Heart right ventricle (tissue), 16 donors: ENCODE measurements at regions not wholly inside any gene's neighbourhood (a gene's known extent, or its start where the extent isn't known, plus 50 kb on each side); places are given as distances from the start of the nearest gene placed in this dataset.

Experiments used
- ATAC-seq, 8 donors: fragments of 200-7000 bp; cut with Tn5 transposase; one replicate each; pipeline ENCODE4 v1.9.1; 2020; ENCODE audit warnings: mild to moderate bottlenecking in 8 of 8, moderate library complexity in 8 of 8, moderate number of reproducible peaks in 1 of 8
- DNase-seq, 2 donors: peaks; one replicate each; pipeline ENCODE4 v3.0.0-alpha.2; 2020
- H3K27ac ChIP-seq, 10 donors: fragments of 200-600 bp; sonication (generic) in 2 of 10; one replicate each; pipeline versions ENCODE4 v1.5.0 to v1.8.0; 2020 to 2022; ENCODE audit warnings: mild to moderate bottlenecking in 3 of 10
- H3K27me3 ChIP-seq, 7 donors: fragments of 200-600 bp; one replicate each; pipeline ENCODE4 v1.8.0; 2021 to 2022; ENCODE audit warnings: mild to moderate bottlenecking in 2 of 7
- H3K36me3 ChIP-seq, 9 donors: fragments of 200-600 bp; sonication (generic) in 1 of 9; one replicate each; pipeline versions ENCODE4 v1.5.0 to v1.8.0; 2020 to 2022; ENCODE audit warnings: mild to moderate bottlenecking in 2 of 9
- H3K4me1 ChIP-seq, 9 donors: fragments of 200-600 bp; sonication (generic) in 1 of 9; one replicate each; pipeline versions ENCODE4 v1.5.0 to v1.8.0; 2020 to 2022; ENCODE audit warnings: mild to moderate bottlenecking in 4 of 9
- H3K4me3 ChIP-seq, 10 donors: fragments of 200-600 bp; sonication (generic) in 2 of 10; one replicate each; pipeline versions ENCODE4 v1.5.0 to v1.8.0; 2020 to 2022; ENCODE audit warnings: mild to moderate bottlenecking in 7 of 10, moderate library complexity in 2 of 10
- H3K9me3 ChIP-seq, 11 donors: fragments of 200-600 bp in 10 of 11; sonication (generic) in 2 of 11; one replicate each; pipeline versions ENCODE4 v1.5.0 to v1.8.0; 2013 to 2022; ENCODE audit warnings: mild to moderate bottlenecking in 2 of 11, control low read depth in 1 of 11, moderate library complexity in 1 of 11
- CTCF ChIP-seq, 9 donors: fragments of 200-600 bp; sonication (generic) in 2 of 9; IDR thresholded peaks; one replicate each; pipeline versions ENCODE4 v1.5.0 to v1.8.0; 2021 to 2022; ENCODE audit warnings: antibody characterized with exemption in 9 of 9, mild to moderate bottlenecking in 5 of 9, moderate library complexity in 1 of 9
- WGBS, 2 donors: extraction: QIAGEN DNeasy Blood & Tissue Kit; methylation state at CpG; one replicate each; pipeline ENCODE4 v1.1.7; 2013; ENCODE audit warnings: inconsistent platforms in 1 of 2; 5-methylcytosine and 5-hydroxymethylcytosine counted together
- intact Hi-C, 10 donors: fragments of 100-400 bp; cut with DNase I; formaldehyde crosslinking; loops; one replicate each; pipeline versions ENCODE4 v1.11.1 to v1.14.2; 2022
- donor health status: Arrhythmogenic right ventricular cardiomyopathy.
- donor health status: ischemic (EF 13 %, LVEDD 7.1; RV severe dilation, severe dysfunction).
- donor health status: healthy with polysubstance abuse.
- donor health status: DM: no; HTN: yes; CAD: no.
- donor health status: DM: no; HTN: no; CAD: no.
- donor health status: ischemic (EF 25% LVEDD 6.9; RV normal size, moderate dysfunction).
- donor health status: ischemic (EF 25% LVEDD 5.7; RV mildly dilated, moderate dysfunction).
- donor health status: healthy.
- donor health status: DM: yes; HTN: yes; CAD: no.
- donor health status: Ischemic cardiomyopathy.
- donor health status: ischemic (EF 35%, LVEDD 5.7; RV mildly dilated, moderate dysfunction).
- donor health status: nonischemic (EF 11% LVEDD 7.7; RV severe dilation, severe dysfunction).
- donor health status: DM: yes; HTN: yes; CAD: no.
- donor health status: PGD.
- donor health status: ischemic (EF 29% LVEDD 5.4; RV normal size, mild dysfunction).
- donor health status: nonischemic (EF 23%, LVEDD 6.1; RV moderate dilation, normal function).

GRCh38 chr6:3601570-3601969, 144.7 kb upstream of the SLC22A23 start:
- WGBS, 2 donors, result 94 to 99% methylated on average over 3 of the region's 3 CpGs
- H3K27me3 ChIP-seq, result peaks cover 0 to 4% (median 0%) of the 10 kb centered on the region in 7 donors
- no peaks in the 10 kb centered on the region for H3K36me3 ChIP-seq
- intact Hi-C loops, result no loop called here
- no peak for DNase-seq
- H3K27ac ChIP-seq, result no peak overlapping the region
- no peak overlapping the region for H3K4me3 ChIP-seq
- no peak for ATAC-seq
- no peak for TF ChIP-seq CTCF (IDR thresholded peaks at IDR 0.05)
- peaks cover 0 to 37% (median 12%) of the 10 kb centered on the region in 11 donors for H3K9me3 ChIP-seq
- no peaks in the 10 kb centered on the region for H3K4me1 ChIP-seq

- no peak overlapping the region for H3K4me3 ChIP-seq
- intact Hi-C loops, result no loop called here
- WGBS, 2 donors, result 88 to 93% methylated on average over 4 of the region's 4 CpGs
Measured at GRCh38 chr6:3597500-3598064, 140.7 kb upstream of the SLC22A23 start.

GRCh38 chr6:3596766-3597165, 139.9 kb upstream of the SLC22A23 start:
- Histone ChIP-seq H3K36me3 (no peaks in the 10 kb centered on the region), H3K9me3 (peaks cover 0 to 25% (median 9%) of the 10 kb centered on the region in 11 donors), H3K27ac (no peak overlapping the region), H3K4me3 (no peak overlapping the region), H3K27me3 (peaks cover 0 to 6% (median 0%) of the 10 kb centered on the region in 7 donors), H3K4me1 (peaks cover 0 to 10% (median 0%) of the 10 kb centered on the region in 9 donors)
- DNase-seq (no peak), ATAC-seq (no peak)
- TF ChIP-seq CTCF (IDR thresholded peaks at IDR 0.05), result no peak
- intact Hi-C loops, result no loop called here
- WGBS, 2 donors, result 71 to 80% methylated on average over 6 of the region's 6 CpGs

More at GRCh38 chr6:3597500-3598064, 140.7 kb upstream of the SLC22A23 start:
- H3K27me3 ChIP-seq, result peaks cover 0 to 4% (median 0%) of the 10 kb centered on the region in 7 donors
- H3K4me1 ChIP-seq, result peaks cover 0 to 3% (median 0%) of the 10 kb centered on the region in 9 donors
- ATAC-seq (no peak), DNase-seq (no peak)
- H3K36me3 ChIP-seq, result no peaks in the 10 kb centered on the region
- no peak for TF ChIP-seq CTCF (IDR thresholded peaks at IDR 0.05)
- no peak overlapping the region for H3K27ac ChIP-seq
- H3K9me3 ChIP-seq, result peaks cover 0 to 33% (median 11%) of the 10 kb centered on the region in 11 donors

GRCh38 chr6:3594201-3594600, 137.4 kb upstream of the SLC22A23 start:
- Histone ChIP-seq H3K9me3 (peaks cover 0 to 9% (median 0%) of the 10 kb centered on the region in 11 donors), H3K27me3 (peaks cover 0 to 6% (median 0%) of the 10 kb centered on the region in 7 donors), H3K4me1 (peaks cover 0 to 11% (median 0%) of the 10 kb centered on the region in 9 donors), H3K36me3 (no peaks in the 10 kb centered on the region), H3K27ac (no peak overlapping the region), H3K4me3 (no peak overlapping the region)
- WGBS, 2 donors, result 94 to 95% methylated on average over 2 of the region's 2 CpGs
- intact Hi-C loops, result no loop called here
- no peak for DNase-seq
- ATAC-seq, result no peak
- no peak for TF ChIP-seq CTCF (IDR thresholded peaks at IDR 0.05)
